H1 (cell line): ENCODE measurements at regions not wholly inside any gene's neighbourhood (a gene's known extent, or its start where the extent isn't known, plus 50 kb on each side); places are given as distances from the start of the nearest gene placed in this dataset.

Experiments
- CBX8 ChIP-seq: fragments of 300-800, 300-1000 bp; sonication (generic); IDR thresholded peaks from 2 replicates; pipeline ENCODE4 v1.7.1; 2016; ENCODE audit warnings: low read depth, low read length, borderline replicate concordance
- EP300 ChIP-seq, 2 experiments: IDR thresholded peaks; 1 replicate in 1 of 2; 2 replicates in 1 of 2; pipeline ENCODE4 v1.6.1; 2011 to 2012; ENCODE audit warnings: low read depth in 2 of 2, low read length in 2 of 2, mild to moderate bottlenecking in 2 of 2, borderline replicate concordance in 1 of 2, inconsistent platforms in 1 of 2, moderate library complexity in 1 of 2
- GTF2F1 ChIP-seq: IDR thresholded peaks from 2 replicates; pipeline ENCODE4 v1.6.1; 2012; ENCODE audit warnings: low read depth, low read length, improper control_type of control experiment, borderline replicate concordance
- MAX ChIP-seq: IDR thresholded peaks from 2 replicates; pipeline ENCODE4 v1.6.1; 2012; ENCODE audit warnings: inconsistent platforms
- NRF1 ChIP-seq: IDR thresholded peaks from 2 replicates; pipeline ENCODE4 v1.6.1; 2011; ENCODE audit warnings: mild to moderate bottlenecking, low read depth, low read length, improper control_type of control experiment
- POLR2A ChIP-seq, 2 experiments: IDR thresholded peaks; 1 replicate in 1 of 2; 2 replicates in 1 of 2; pipeline ENCODE4 v1.6.1; 2011; ENCODE audit warnings: low read depth in 2 of 2, low read length in 2 of 2, mild to moderate bottlenecking in 2 of 2; ENCODE audit errors: control extremely low read depth in 1 of 2
- SIRT6 ChIP-seq: IDR thresholded peaks from one replicate; pipeline ENCODE4 v1.7.1; 2012; ENCODE audit warnings: low read length, inconsistent platforms
- SP2 ChIP-seq: IDR thresholded peaks from 2 replicates; pipeline ENCODE4 v1.6.1; 2012; ENCODE audit warnings: mild to moderate bottlenecking, low read length, inconsistent platforms
- SRF ChIP-seq: IDR thresholded peaks from 2 replicates; pipeline ENCODE4 v1.6.1; 2011; ENCODE audit warnings: mild to moderate bottlenecking, low read depth, low read length, moderate library complexity
- ZNF274 ChIP-seq: IDR thresholded peaks from 2 replicates; pipeline ENCODE4 v1.7.0; 2012; ENCODE audit warnings: low read length, borderline replicate concordance; ENCODE audit errors: extremely low read depth
- TF ChIP-seq, protein P1 (sequence below), 3 experiments: IDR thresholded peaks; 1 replicate in 2 of 3; 2 replicates in 1 of 3; pipeline versions ENCODE4 v1.5.1 to v1.6.1; 2011; ENCODE audit warnings: low read length in 3 of 3, mild to moderate bottlenecking in 3 of 3, inconsistent platforms in 2 of 3, low read depth in 1 of 3, moderate library complexity in 1 of 3; ENCODE audit not compliant: insufficient read depth in 1 of 3; ENCODE audit errors: control extremely low read depth in 1 of 3
- TF ChIP-seq, protein P2 (sequence below): fragments of 300-600 bp; sonication (generic); IDR thresholded peaks from 2 replicates; pipeline ENCODE4 v1.7.1; 2012; ENCODE audit warnings: low read length, moderate library complexity, mild to moderate bottlenecking, inconsistent platforms; ENCODE audit not compliant: insufficient replicate concordance

DNA sequence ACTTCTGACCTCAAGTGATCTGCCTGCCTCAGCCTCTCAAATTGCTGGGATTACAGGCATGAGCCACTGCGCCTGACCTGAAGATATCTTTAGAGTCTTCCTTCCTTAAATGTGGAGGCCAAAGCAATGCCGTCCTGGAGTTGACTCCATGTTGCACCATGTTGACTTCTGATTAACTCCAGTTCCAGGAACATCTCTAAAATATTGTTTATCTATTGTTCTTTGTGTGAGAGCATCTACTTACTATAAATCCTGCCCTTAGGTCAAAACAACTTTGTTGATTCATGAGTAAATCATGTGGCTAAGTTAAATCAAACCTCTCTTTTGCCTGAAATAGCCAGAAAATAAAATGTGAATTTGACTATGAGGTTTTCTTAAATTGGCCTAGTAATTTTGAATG is 56.6 kb upstream of the CAPRIN1 start:
- TF ChIP-seq GTF2F1 (no peak), SRF (no peak), ZNF274 (no peak), EP300 (IDR thresholded peaks at IDR 0.05; ENCODE audit: borderline replicate concordance in 1 of 2, low read depth in 2 of 2, low read length in 2 of 2) (no peak), CBX8 (no peak), SIRT6 (no peak), SP2 (no peak), MAX (no peak), POLR2A (IDR thresholded peaks at IDR 0.05; ENCODE audit: control extremely low read depth in 1 of 2, low read depth in 2 of 2, low read length in 2 of 2) (no peak), NRF1 (no peak)
- TF ChIP-seq, protein P1, sequence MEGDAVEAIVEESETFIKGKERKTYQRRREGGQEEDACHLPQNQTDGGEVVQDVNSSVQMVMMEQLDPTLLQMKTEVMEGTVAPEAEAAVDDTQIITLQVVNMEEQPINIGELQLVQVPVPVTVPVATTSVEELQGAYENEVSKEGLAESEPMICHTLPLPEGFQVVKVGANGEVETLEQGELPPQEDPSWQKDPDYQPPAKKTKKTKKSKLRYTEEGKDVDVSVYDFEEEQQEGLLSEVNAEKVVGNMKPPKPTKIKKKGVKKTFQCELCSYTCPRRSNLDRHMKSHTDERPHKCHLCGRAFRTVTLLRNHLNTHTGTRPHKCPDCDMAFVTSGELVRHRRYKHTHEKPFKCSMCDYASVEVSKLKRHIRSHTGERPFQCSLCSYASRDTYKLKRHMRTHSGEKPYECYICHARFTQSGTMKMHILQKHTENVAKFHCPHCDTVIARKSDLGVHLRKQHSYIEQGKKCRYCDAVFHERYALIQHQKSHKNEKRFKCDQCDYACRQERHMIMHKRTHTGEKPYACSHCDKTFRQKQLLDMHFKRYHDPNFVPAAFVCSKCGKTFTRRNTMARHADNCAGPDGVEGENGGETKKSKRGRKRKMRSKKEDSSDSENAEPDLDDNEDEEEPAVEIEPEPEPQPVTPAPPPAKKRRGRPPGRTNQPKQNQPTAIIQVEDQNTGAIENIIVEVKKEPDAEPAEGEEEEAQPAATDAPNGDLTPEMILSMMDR (IDR thresholded peaks at IDR 0.05; ENCODE audit: control extremely low read depth in 1 of 3, insufficient read depth in 1 of 3, low read depth in 1 of 3, low read length in 3 of 3) = no peak
- TF ChIP-seq, protein P2, sequence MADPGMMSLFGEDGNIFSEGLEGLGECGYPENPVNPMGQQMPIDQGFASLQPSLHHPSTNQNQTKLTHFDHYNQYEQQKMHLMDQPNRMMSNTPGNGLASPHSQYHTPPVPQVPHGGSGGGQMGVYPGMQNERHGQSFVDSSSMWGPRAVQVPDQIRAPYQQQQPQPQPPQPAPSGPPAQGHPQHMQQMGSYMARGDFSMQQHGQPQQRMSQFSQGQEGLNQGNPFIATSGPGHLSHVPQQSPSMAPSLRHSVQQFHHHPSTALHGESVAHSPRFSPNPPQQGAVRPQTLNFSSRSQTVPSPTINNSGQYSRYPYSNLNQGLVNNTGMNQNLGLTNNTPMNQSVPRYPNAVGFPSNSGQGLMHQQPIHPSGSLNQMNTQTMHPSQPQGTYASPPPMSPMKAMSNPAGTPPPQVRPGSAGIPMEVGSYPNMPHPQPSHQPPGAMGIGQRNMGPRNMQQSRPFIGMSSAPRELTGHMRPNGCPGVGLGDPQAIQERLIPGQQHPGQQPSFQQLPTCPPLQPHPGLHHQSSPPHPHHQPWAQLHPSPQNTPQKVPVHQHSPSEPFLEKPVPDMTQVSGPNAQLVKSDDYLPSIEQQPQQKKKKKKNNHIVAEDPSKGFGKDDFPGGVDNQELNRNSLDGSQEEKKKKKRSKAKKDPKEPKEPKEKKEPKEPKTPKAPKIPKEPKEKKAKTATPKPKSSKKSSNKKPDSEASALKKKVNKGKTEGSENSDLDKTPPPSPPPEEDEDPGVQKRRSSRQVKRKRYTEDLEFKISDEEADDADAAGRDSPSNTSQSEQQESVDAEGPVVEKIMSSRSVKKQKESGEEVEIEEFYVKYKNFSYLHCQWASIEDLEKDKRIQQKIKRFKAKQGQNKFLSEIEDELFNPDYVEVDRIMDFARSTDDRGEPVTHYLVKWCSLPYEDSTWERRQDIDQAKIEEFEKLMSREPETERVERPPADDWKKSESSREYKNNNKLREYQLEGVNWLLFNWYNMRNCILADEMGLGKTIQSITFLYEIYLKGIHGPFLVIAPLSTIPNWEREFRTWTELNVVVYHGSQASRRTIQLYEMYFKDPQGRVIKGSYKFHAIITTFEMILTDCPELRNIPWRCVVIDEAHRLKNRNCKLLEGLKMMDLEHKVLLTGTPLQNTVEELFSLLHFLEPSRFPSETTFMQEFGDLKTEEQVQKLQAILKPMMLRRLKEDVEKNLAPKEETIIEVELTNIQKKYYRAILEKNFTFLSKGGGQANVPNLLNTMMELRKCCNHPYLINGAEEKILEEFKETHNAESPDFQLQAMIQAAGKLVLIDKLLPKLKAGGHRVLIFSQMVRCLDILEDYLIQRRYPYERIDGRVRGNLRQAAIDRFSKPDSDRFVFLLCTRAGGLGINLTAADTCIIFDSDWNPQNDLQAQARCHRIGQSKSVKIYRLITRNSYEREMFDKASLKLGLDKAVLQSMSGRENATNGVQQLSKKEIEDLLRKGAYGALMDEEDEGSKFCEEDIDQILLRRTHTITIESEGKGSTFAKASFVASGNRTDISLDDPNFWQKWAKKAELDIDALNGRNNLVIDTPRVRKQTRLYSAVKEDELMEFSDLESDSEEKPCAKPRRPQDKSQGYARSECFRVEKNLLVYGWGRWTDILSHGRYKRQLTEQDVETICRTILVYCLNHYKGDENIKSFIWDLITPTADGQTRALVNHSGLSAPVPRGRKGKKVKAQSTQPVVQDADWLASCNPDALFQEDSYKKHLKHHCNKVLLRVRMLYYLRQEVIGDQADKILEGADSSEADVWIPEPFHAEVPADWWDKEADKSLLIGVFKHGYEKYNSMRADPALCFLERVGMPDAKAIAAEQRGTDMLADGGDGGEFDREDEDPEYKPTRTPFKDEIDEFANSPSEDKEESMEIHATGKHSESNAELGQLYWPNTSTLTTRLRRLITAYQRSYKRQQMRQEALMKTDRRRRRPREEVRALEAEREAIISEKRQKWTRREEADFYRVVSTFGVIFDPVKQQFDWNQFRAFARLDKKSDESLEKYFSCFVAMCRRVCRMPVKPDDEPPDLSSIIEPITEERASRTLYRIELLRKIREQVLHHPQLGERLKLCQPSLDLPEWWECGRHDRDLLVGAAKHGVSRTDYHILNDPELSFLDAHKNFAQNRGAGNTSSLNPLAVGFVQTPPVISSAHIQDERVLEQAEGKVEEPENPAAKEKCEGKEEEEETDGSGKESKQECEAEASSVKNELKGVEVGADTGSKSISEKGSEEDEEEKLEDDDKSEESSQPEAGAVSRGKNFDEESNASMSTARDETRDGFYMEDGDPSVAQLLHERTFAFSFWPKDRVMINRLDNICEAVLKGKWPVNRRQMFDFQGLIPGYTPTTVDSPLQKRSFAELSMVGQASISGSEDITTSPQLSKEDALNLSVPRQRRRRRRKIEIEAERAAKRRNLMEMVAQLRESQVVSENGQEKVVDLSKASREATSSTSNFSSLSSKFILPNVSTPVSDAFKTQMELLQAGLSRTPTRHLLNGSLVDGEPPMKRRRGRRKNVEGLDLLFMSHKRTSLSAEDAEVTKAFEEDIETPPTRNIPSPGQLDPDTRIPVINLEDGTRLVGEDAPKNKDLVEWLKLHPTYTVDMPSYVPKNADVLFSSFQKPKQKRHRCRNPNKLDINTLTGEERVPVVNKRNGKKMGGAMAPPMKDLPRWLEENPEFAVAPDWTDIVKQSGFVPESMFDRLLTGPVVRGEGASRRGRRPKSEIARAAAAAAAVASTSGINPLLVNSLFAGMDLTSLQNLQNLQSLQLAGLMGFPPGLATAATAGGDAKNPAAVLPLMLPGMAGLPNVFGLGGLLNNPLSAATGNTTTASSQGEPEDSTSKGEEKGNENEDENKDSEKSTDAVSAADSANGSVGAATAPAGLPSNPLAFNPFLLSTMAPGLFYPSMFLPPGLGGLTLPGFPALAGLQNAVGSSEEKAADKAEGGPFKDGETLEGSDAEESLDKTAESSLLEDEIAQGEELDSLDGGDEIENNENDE = no peak
